ENCODE measurements at regions not wholly inside any gene's neighbourhood (a gene's known extent, or its start where the extent isn't known, plus 50 kb on each side); places are given as distances from the start of the nearest gene placed in this dataset.

GRCh38 chrY:12615733-12616446, 85.1 kb upstream of the USP9Y start:
- TF ChIP-seq POLR2A (IDR thresholded peaks at IDR 0.05) (no peak), CTCF (IDR thresholded peaks at IDR 0.05) (no peak), POLR2AphosphoS5 (IDR thresholded peaks at IDR 0.05) (no peak)
